Trophoblast cell (in vitro differentiated cells and primary cell): ENCODE measurements at regions not wholly inside any gene's neighbourhood (a gene's known extent, or its start where the extent isn't known, plus 50 kb on each side); places are given as distances from the start of the nearest gene placed in this dataset.

ENCODE experiments used
- DNase-seq, 2 donors: peaks; one replicate each; pipeline ENCODE4 v3.0.0-alpha.2; 2016
- H2AFZ ChIP-seq: 2 replicates; pipeline ENCODE4 v1.6.1; 2013; ENCODE audit warnings: low read length, moderate library complexity, mild to moderate bottlenecking; ENCODE audit not compliant: insufficient read depth, poor library complexity
- H2AK5ac ChIP-seq: 2 replicates; pipeline ENCODE4 v1.6.1; 2013; ENCODE audit warnings: mild to moderate bottlenecking, low read length
- H2BK120ac ChIP-seq: 2 replicates; pipeline ENCODE4 v1.6.1; 2013; ENCODE audit warnings: low read length, mild to moderate bottlenecking, moderate library complexity; ENCODE audit not compliant: insufficient read depth, poor library complexity
- H2BK12ac ChIP-seq: 2 replicates; pipeline ENCODE4 v1.6.1; 2013; ENCODE audit warnings: mild to moderate bottlenecking, low read length, moderate library complexity
- H2BK5ac ChIP-seq: 2 replicates; pipeline ENCODE4 v1.6.1; 2013; ENCODE audit warnings: low read length, low read depth, moderate library complexity, mild to moderate bottlenecking; ENCODE audit not compliant: poor library complexity
- H3K14ac ChIP-seq: 2 replicates; pipeline ENCODE4 v1.6.1; 2013; ENCODE audit warnings: mild to moderate bottlenecking, low read length
- H3K18ac ChIP-seq: 2 replicates; pipeline ENCODE4 v1.6.1; 2013; ENCODE audit warnings: mild to moderate bottlenecking, low read length
- H3K23ac ChIP-seq: 2 replicates; pipeline ENCODE4 v1.6.1; 2013; ENCODE audit warnings: low read length
- H3K27ac ChIP-seq: 2 replicates; pipeline ENCODE4 v1.5.1; 2013; ENCODE audit warnings: low read depth, mild to moderate bottlenecking, inconsistent platforms, low read length, moderate library complexity
- H3K27me3 ChIP-seq: 2 replicates; pipeline ENCODE4 v1.6.1; 2013; ENCODE audit warnings: inconsistent platforms, mild to moderate bottlenecking, low read length, moderate library complexity; ENCODE audit not compliant: insufficient read depth
- H3K36me3 ChIP-seq, 2 experiments: 1 replicate in 1 of 2; 2 replicates in 1 of 2; pipeline ENCODE4 v1.6.1; 2013; ENCODE audit warnings: low read length in 2 of 2, mild to moderate bottlenecking in 2 of 2, moderate library complexity in 1 of 2; ENCODE audit not compliant: insufficient read depth in 2 of 2, control insufficient read depth in 1 of 2
- H3K4ac ChIP-seq: 2 replicates; pipeline ENCODE4 v1.6.1; 2013; ENCODE audit warnings: low read depth, mild to moderate bottlenecking, low read length, moderate library complexity
- H3K4me1 ChIP-seq, 2 experiments: 1 replicate in 1 of 2; 2 replicates in 1 of 2; pipeline ENCODE4 v1.6.1; 2013; ENCODE audit warnings: low read length in 2 of 2, mild to moderate bottlenecking in 2 of 2, moderate library complexity in 1 of 2; ENCODE audit not compliant: insufficient read depth in 2 of 2, control insufficient read depth in 1 of 2
- H3K4me2 ChIP-seq: 2 replicates; pipeline ENCODE4 v1.6.1; 2013; ENCODE audit warnings: inconsistent platforms, mild to moderate bottlenecking, low read length, moderate library complexity
- H3K4me3 ChIP-seq: 2 replicates; pipeline ENCODE4 v1.5.1; 2013; ENCODE audit warnings: mild to moderate bottlenecking, low read depth, low read length, inconsistent platforms
- H3K79me1 ChIP-seq: one replicate; pipeline ENCODE4 v1.6.1; 2013; ENCODE audit warnings: low read length
- H3K79me2 ChIP-seq: 2 replicates; pipeline ENCODE4 v1.6.1; 2013; ENCODE audit warnings: low read length, mild to moderate bottlenecking; ENCODE audit not compliant: control insufficient read depth, insufficient read depth, poor library complexity
- H3K9ac ChIP-seq: 2 replicates; pipeline ENCODE4 v1.6.1; 2013; ENCODE audit warnings: mild to moderate bottlenecking, low read length
- H3K9me3 ChIP-seq: 2 replicates; pipeline ENCODE4 v1.6.1; 2013; ENCODE audit warnings: low read depth, mild to moderate bottlenecking, control low read depth, inconsistent platforms, low read length; ENCODE audit not compliant: insufficient read depth
- H4K12ac ChIP-seq: 2 replicates; pipeline ENCODE4 v1.6.1; 2013; ENCODE audit warnings: low read depth, mild to moderate bottlenecking, low read length, moderate library complexity
- H4K8ac ChIP-seq: 2 replicates; pipeline ENCODE4 v1.6.1; 2013; ENCODE audit warnings: low read depth, mild to moderate bottlenecking, low read length, moderate library complexity
- H4K91ac ChIP-seq: one replicate; pipeline ENCODE4 v1.6.1; 2013; ENCODE audit warnings: low read depth, mild to moderate bottlenecking, low read length, moderate library complexity
- WGBS: extraction: QIAGEN DNeasy Blood & Tissue Kit; methylation state at CpG from one replicate; pipeline ENCODE4 v1.1.7; 2013; ENCODE audit warnings: missing lambda C conversion rate; ENCODE audit not compliant: insufficient read length, insufficient coverage; ENCODE audit errors: extremely low coverage; 5-methylcytosine and 5-hydroxymethylcytosine counted together

- H3K18ac ChIP-seq = no peak overlapping the region
- no peak overlapping the region for H2AK5ac ChIP-seq
- no peak for DNase-seq
- H3K9me3 ChIP-seq = no peaks in the 10 kb centered on the region
- no peaks in the 10 kb centered on the region for H3K27me3 ChIP-seq
- no peaks in the 10 kb centered on the region for H3K36me3 ChIP-seq
- H3K9ac ChIP-seq = no peak overlapping the region
- WGBS = no CpG with 5 or more reads among the region's 5 CpGs
- no peak overlapping the region for H4K12ac ChIP-seq
- no peak overlapping the region for H3K23ac ChIP-seq
- H3K79me2 ChIP-seq = no peaks in the 10 kb centered on the region
- no peak overlapping the region for H2BK120ac ChIP-seq
- no peak overlapping the region for H2BK5ac ChIP-seq
- H3K27ac ChIP-seq = no peak overlapping the region
- no peak overlapping the region for H2AFZ ChIP-seq
- H3K4me1 ChIP-seq = no peaks in the 10 kb centered on the region
- no peaks in the 10 kb centered on the region for H3K79me1 ChIP-seq
- no peak overlapping the region for H2BK12ac ChIP-seq
- H4K91ac ChIP-seq = no peak overlapping the region
- no peak overlapping the region for H3K4me2 ChIP-seq
- no peak overlapping the region for H3K4me3 ChIP-seq
- H3K4ac ChIP-seq = no peak overlapping the region
- H4K8ac ChIP-seq = no peak overlapping the region
- no peak overlapping the region for H3K14ac ChIP-seq
These were observed 54.7 kb upstream of the NXT1 start for GRCh38 chr20:23295934-23296333.

GRCh38 chr20:23294671-23295070 is 55.9 kb upstream of the NXT1 start:
- Histone ChIP-seq H3K23ac (no peak overlapping the region), H2AFZ (no peak overlapping the region), H2AK5ac (no peak overlapping the region), H3K9ac (no peak overlapping the region), H4K91ac (no peak overlapping the region), H3K27ac (no peak overlapping the region), H2BK12ac (no peak overlapping the region), H3K4me3 (no peak overlapping the region), H3K18ac (no peak overlapping the region), H2BK5ac (no peak overlapping the region), H3K14ac (no peak overlapping the region), H3K4ac (no peak overlapping the region), H3K36me3 (no peaks in the 10 kb centered on the region), H4K8ac (no peak overlapping the region), H4K12ac (no peak overlapping the region), H3K79me2 (no peaks in the 10 kb centered on the region), H3K4me1 (no peaks in the 10 kb centered on the region), H3K79me1 (no peaks in the 10 kb centered on the region), H3K9me3 (no peaks in the 10 kb centered on the region), H3K27me3 (no peaks in the 10 kb centered on the region), H2BK120ac (no peak overlapping the region), H3K4me2 (no peak overlapping the region)
- WGBS = no CpG with 5 or more reads among the region's 10 CpGs
- no peak for DNase-seq

GRCh38 chr20:23294166-23294565 is 56.4 kb upstream of the NXT1 start:
- no peak overlapping the region for H4K8ac ChIP-seq
- H3K4me1 ChIP-seq = no peaks in the 10 kb centered on the region
- no peak overlapping the region for H3K9ac ChIP-seq
- no peak overlapping the region for H4K12ac ChIP-seq
- no peaks in the 10 kb centered on the region for H3K79me1 ChIP-seq
- no peak overlapping the region for H3K4me3 ChIP-seq
- no peak overlapping the region for H2AFZ ChIP-seq
- H3K9me3 ChIP-seq = no peaks in the 10 kb centered on the region
- H2BK120ac ChIP-seq = no peak overlapping the region
- H3K27me3 ChIP-seq = no peaks in the 10 kb centered on the region
- WGBS = no CpG with 5 or more reads among the region's 6 CpGs
- no peak overlapping the region for H2BK12ac ChIP-seq
- H4K91ac ChIP-seq = no peak overlapping the region
- H3K23ac ChIP-seq = no peak overlapping the region
- H3K4ac ChIP-seq = no peak overlapping the region
- H2AK5ac ChIP-seq = no peak overlapping the region
- no peak overlapping the region for H3K4me2 ChIP-seq
- no peak overlapping the region for H3K27ac ChIP-seq
- H2BK5ac ChIP-seq = no peak overlapping the region
- no peaks in the 10 kb centered on the region for H3K36me3 ChIP-seq
- H3K79me2 ChIP-seq = no peaks in the 10 kb centered on the region
- no peak for DNase-seq
- H3K14ac ChIP-seq = no peak overlapping the region
- no peak overlapping the region for H3K18ac ChIP-seq

- Histone ChIP-seq H3K27ac (no peak overlapping the region), H3K9ac (no peak overlapping the region), H4K12ac (no peak overlapping the region), H3K4me3 (no peak overlapping the region), H3K4me2 (no peak overlapping the region), H3K4ac (no peak overlapping the region), H3K4me1 (no peaks in the 10 kb centered on the region), H2BK12ac (no peak overlapping the region), H3K14ac (no peak overlapping the region), H2BK5ac (no peak overlapping the region), H4K8ac (no peak overlapping the region), H3K36me3 (no peaks in the 10 kb centered on the region), H4K91ac (no peak overlapping the region), H2AFZ (no peak overlapping the region), H3K23ac (no peak overlapping the region), H3K9me3 (no peaks in the 10 kb centered on the region), H3K18ac (no peak overlapping the region), H3K27me3 (no peaks in the 10 kb centered on the region), H2AK5ac (no peak overlapping the region), H3K79me2 (no peaks in the 10 kb centered on the region), H2BK120ac (no peak overlapping the region), H3K79me1 (no peaks in the 10 kb centered on the region)
- WGBS = no CpG with 5 or more reads among the region's 6 CpGs
- DNase-seq = no peak
These were observed 56.9 kb upstream of the NXT1 start for GRCh38 chr20:23293689-23294088.
